HFFc6 (cell line): ENCODE measurements at regions not wholly inside any gene's neighbourhood (a gene's known extent, or its start where the extent isn't known, plus 50 kb on each side); places are given as distances from the start of the nearest gene placed in this dataset.

ENCODE experiments used
- DNase-seq: peaks from one replicate; pipeline ENCODE4 v3.0.0-alpha.2; 2018
- H3K27ac Mint-ChIP-seq: 2 replicates; pipeline ENCODE4 v1.8.0; 2020; ENCODE audit warnings: mild to moderate bottlenecking, mixed read lengths
- H3K27me3 Mint-ChIP-seq: 2 replicates; pipeline ENCODE4 v1.8.0; 2021; ENCODE audit warnings: mild to moderate bottlenecking, moderate library complexity, mixed read lengths; ENCODE audit not compliant: insufficient read depth
- H3K36me3 Mint-ChIP-seq: 2 replicates; pipeline ENCODE4 v1.8.0; 2021; ENCODE audit warnings: low read depth, mixed read lengths
- H3K4me1 Mint-ChIP-seq: 2 replicates; pipeline ENCODE4 v1.8.0; 2020; ENCODE audit warnings: low read depth, mixed read lengths
- H3K4me3 Mint-ChIP-seq: 2 replicates; pipeline ENCODE4 v1.8.0; 2020; ENCODE audit warnings: mild to moderate bottlenecking, moderate library complexity, mixed read lengths
- H3K9me3 Mint-ChIP-seq: 2 replicates; pipeline ENCODE4 v1.8.0; 2020; ENCODE audit warnings: mild to moderate bottlenecking, mixed read lengths
- TF ChIP-seq, protein P1 (sequence below): fragments of 200-600 bp; sonication (generic); IDR thresholded peaks from 2 replicates; pipeline ENCODE4 v1.5.0; 2021; ENCODE audit warnings: antibody characterized with exemption, mild to moderate bottlenecking

DNA sequence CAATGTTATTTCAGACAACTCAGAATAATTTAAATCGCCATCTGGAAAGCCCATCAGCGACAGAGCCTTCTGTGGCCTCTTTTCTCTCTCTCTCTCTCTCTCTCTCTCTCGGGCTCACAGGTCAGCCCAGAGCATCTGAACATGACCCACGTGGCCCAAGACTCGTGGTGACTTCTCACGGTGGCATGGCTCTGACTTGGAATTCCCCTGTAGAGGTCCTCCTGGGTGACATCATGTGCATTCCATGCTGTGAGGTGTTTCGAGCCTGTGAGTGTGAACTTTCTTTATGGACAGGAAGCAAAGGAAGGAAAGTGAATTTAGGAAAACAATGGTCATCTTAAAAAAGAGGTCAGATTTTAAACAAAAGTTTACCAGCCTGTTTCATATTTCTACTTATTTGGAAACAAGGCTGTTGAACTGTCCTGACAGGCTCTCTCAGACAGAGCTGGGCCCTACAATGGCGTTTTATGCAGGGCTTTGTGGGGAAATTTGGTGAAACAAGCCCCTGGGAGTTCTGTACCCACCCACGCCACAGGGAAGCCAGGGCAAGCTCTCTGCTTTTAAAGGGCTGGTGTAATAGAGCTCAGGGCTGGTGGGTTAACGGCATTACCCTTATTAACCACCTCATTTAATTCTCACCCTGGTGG is 359.7 kb upstream of the ZNF32 start:
- TF ChIP-seq, protein P1, sequence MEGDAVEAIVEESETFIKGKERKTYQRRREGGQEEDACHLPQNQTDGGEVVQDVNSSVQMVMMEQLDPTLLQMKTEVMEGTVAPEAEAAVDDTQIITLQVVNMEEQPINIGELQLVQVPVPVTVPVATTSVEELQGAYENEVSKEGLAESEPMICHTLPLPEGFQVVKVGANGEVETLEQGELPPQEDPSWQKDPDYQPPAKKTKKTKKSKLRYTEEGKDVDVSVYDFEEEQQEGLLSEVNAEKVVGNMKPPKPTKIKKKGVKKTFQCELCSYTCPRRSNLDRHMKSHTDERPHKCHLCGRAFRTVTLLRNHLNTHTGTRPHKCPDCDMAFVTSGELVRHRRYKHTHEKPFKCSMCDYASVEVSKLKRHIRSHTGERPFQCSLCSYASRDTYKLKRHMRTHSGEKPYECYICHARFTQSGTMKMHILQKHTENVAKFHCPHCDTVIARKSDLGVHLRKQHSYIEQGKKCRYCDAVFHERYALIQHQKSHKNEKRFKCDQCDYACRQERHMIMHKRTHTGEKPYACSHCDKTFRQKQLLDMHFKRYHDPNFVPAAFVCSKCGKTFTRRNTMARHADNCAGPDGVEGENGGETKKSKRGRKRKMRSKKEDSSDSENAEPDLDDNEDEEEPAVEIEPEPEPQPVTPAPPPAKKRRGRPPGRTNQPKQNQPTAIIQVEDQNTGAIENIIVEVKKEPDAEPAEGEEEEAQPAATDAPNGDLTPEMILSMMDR: no peak
- Mint-ChIP-seq H3K4me3 (no peak overlapping the region), H3K27me3 (peaks cover 1% of the 10 kb centered on the region), H3K36me3 (no peaks in the 10 kb centered on the region), H3K9me3 (no peaks in the 10 kb centered on the region), H3K27ac (no peak overlapping the region), H3K4me1 (peaks cover 6% of the 10 kb centered on the region)
- DNase-seq: peak; percentile 11

DNA sequence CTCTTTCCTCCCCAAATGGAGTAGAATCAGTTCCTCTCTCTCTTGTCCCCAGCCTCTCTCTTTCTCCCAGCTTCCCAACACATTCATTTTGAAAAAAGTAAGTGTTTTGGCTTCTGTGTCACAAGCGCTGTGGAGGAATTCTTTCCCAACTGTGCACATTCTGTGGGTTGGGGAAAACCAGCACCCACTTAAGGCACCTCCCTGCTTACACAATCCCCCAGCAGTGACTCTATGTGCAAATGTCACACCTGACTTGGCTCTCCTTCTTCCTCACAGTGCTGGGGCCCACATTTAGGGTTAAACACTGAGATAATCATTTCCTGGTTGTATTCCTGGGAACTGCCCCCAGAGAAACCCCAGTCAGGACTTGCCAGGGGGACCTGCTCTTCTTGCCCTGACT is 358.1 kb upstream of the ZNF32 start:
- Mint-ChIP-seq H3K27ac (no peak overlapping the region), H3K27me3 (peaks cover 1% of the 10 kb centered on the region), H3K36me3 (no peaks in the 10 kb centered on the region), H3K4me3 (no peak overlapping the region), H3K9me3 (no peaks in the 10 kb centered on the region), H3K4me1 (peaks cover 6% of the 10 kb centered on the region)
- TF ChIP-seq, protein P1: no peak
- no peak for DNase-seq

DNA sequence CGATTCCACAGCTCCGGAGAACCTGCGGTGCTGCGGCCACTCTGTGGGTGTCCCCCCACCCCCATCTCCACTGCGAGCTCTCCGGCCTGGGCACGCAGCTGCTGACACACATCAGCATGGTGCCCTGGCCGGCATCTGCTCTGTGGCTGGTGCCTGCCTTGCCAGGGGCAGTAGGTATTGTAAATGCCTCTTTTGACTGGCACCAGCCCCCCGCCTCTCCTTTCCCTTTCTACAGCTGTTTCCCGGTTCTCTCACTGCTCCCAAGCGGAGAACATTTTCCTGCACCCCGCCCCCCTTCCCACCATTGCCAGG is 357.1 kb upstream of the ZNF32 start:
- no peak for DNase-seq
- H3K4me1 Mint-ChIP-seq: peaks cover 6% of the 10 kb centered on the region
- no peaks in the 10 kb centered on the region for H3K36me3 Mint-ChIP-seq
- H3K27ac Mint-ChIP-seq: no peak overlapping the region
- TF ChIP-seq, protein P1: no peak
- H3K4me3 Mint-ChIP-seq: no peak overlapping the region
- H3K27me3 Mint-ChIP-seq: peaks cover 1% of the 10 kb centered on the region; the same call in 1 of the 2 replicates
- no peaks in the 10 kb centered on the region for H3K9me3 Mint-ChIP-seq

DNA sequence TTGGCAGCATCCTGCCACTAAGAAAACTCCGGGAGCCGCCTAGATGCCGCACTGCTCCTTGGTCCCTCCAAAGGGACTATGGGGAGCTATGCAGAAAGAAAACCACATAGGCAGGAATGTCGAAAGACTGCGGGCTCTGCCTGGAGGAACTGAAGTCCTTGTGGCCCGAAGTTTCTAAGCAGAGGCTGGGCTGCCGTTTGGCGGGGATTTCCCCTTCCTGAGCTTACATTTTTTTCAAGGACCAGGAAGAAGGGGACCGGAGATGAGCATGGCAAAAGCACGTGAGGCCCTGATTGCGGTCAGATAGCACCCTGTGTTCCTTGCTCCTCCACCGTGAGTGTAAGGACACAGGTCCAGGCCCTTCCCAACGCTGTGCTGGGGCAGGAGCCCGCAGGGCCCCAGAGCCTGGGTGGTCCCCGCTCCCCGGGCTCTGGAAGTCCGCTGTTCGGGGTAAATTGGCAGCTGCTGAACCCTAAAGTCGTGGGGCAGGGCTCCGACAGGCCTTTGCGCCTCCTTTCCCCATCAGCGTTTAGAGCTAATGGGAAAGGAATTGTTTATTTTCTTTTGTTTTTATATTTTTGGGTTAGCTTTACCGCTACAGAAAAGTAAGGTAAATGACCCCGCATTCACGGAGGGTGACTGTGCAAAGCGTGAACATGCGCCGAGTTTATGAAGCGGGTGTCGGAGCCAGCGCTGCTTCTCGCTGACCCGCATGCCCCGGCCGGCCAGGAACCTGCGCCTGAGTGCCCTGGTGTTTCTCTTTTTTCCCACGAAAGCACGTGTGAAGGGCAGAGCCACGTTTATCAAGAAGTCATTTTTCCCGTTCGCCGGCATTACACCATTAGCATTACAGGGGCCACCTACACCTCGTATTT is 356.5 kb upstream of the ZNF32 start:
- Mint-ChIP-seq H3K9me3 (no peaks in the 10 kb centered on the region), H3K36me3 (no peaks in the 10 kb centered on the region), H3K27ac (no peak overlapping the region), H3K4me1 (peaks cover 6% of the 10 kb centered on the region), H3K27me3 (peaks cover 1% of the 10 kb centered on the region; the same call in 1 of the 2 replicates), H3K4me3 (no peak overlapping the region)
- no peak for DNase-seq
- TF ChIP-seq, protein P1: no peak

DNA sequence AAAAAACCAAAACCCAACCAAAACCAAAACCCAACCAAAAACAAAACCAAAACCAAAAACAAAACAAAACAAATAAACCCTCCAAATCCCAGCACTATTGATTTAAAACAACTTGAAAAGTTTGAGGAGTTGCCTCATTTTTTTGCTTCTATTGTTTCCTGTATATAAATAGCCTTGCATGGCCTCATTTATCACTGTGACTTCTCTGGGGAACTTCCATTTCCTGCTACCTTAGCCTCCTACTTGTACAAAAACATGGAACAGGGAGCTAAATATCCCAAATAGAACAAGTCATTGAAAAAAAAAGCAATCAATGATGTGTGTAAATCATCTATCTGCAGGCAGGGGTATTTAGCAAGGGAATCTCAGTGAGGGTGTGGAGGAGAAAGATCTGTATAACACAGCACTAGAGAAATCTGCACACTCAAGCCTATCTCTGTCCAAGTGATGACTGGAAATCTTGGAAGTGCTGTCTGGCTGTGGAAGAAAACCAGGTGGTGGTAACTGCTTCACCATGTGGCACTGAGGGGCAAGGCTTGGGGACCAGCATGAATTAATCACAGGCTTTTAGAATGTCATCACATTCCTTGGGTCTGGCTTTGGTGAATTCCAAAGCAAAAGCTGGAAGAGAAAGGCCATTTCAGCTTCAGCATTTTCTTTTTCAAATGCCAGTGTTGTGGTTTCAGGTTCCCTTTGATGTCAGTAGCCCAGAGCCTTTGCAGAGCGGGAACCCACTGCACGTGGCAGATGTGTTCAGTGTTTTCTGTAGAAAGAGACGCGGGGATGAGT is 349.5 kb upstream of the ZNF32 start:
- TF ChIP-seq, protein P1: no peak
- no peaks in the 10 kb centered on the region for H3K27me3 Mint-ChIP-seq
- no peak overlapping the region for H3K4me3 Mint-ChIP-seq
- peaks cover under 1% of the 10 kb centered on the region; the same call in 1 of the 2 replicates for H3K9me3 Mint-ChIP-seq
- peak; percentile 9 for DNase-seq
- H3K4me1 Mint-ChIP-seq: peaks cover 15% of the 10 kb centered on the region
- no peaks in the 10 kb centered on the region for H3K36me3 Mint-ChIP-seq
- no peak overlapping the region for H3K27ac Mint-ChIP-seq
